ENCODE measurements at regions not wholly inside any gene's neighbourhood (a gene's known extent, or its start where the extent isn't known, plus 50 kb on each side); places are given as distances from the start of the nearest gene placed in this dataset.

- dilution Hi-C loops (cut with MboI; ENCODE audit: extremely low pct_ligation_motif_present, low sequenced_read_pairs), result no loop called here
- BruUV-seq (replicated peaks), result no TSS peak
- Histone ChIP-seq H3K9me3 (replicated peaks; ENCODE audit: control insufficient read depth, insufficient read depth, low read length) (no peaks in the 10 kb centered on the region), H3K79me2 (ENCODE audit: control insufficient read depth, insufficient read depth, low read length) (no peaks in the 10 kb centered on the region), H3K4me1 (ENCODE audit: control insufficient read depth, extremely low read depth, insufficient read depth, low read length) (no peaks in the 10 kb centered on the region), H3K27me3 (ENCODE audit: control insufficient read depth in 2 of 2, insufficient read depth in 2 of 2, low read length in 2 of 2) (peaks cover 7% of the 10 kb centered on the region in 2 experiments), H3K9me1 (replicated peaks; ENCODE audit: control insufficient read depth, extremely low read depth, insufficient read depth, low read length) (no peaks in the 10 kb centered on the region), H2AFZ (ENCODE audit: low read depth, low read length) (no peak overlapping the region), H4K20me1 (replicated peaks; ENCODE audit: control insufficient read depth, extremely low read depth, insufficient read depth, low read length) (no peaks in the 10 kb centered on the region), H3K9ac (replicated peaks; ENCODE audit: extremely low read depth, insufficient read depth, low read length) (no peak overlapping the region), H3K4me2 (ENCODE audit: insufficient read depth, low read length) (no peak overlapping the region), H3K4me3 (replicated peaks in 1 of 3; ENCODE audit: insufficient read depth in 1 of 3, low read depth in 1 of 3, low read length in 3 of 3) (no peak overlapping the region), H3K36me3 (ENCODE audit: control insufficient read depth in 2 of 2, extremely low read depth in 1 of 2, insufficient read depth in 2 of 2, low read length in 2 of 2) (no peaks in the 10 kb centered on the region), H3K27ac (ENCODE audit: insufficient read depth, low read depth, low read length) (no peak overlapping the region)
- DNase-seq (ENCODE audit: low read depth, low spot score), result no peak
- intact Hi-C loops (cut with micrococcal nuclease), result no loop called here
- ChIA-PET POLR2A (no interaction called here), CTCF (no interaction called here)
- FAIRE-seq, result no peak
- no peak for TF ChIP-seq CTCF (IDR thresholded peaks at IDR 0.05; ENCODE audit: extremely low read depth in 1 of 2, insufficient read depth in 1 of 2, low read depth in 1 of 2, low read length in 2 of 2)
- no peak for TF ChIP-seq MYC (IDR thresholded peaks at IDR 0.05; ENCODE audit: low read depth, low read length)
Observed at GRCh38 chr4:37760840-37761239, 65.6 kb upstream of the PGM2 start.

GRCh38 chr4:37759833-37760232, 66.7 kb upstream of the PGM2 start:
- FAIRE-seq, result no peak
- Histone ChIP-seq H3K9me1 (replicated peaks; ENCODE audit: control insufficient read depth, extremely low read depth, insufficient read depth, low read length) (no peaks in the 10 kb centered on the region), H3K4me3 (replicated peaks in 1 of 3; ENCODE audit: insufficient read depth in 1 of 3, low read depth in 1 of 3, low read length in 3 of 3) (no peak overlapping the region), H3K4me2 (ENCODE audit: insufficient read depth, low read length) (no peak overlapping the region), H3K9ac (replicated peaks; ENCODE audit: extremely low read depth, insufficient read depth, low read length) (no peak overlapping the region), H3K79me2 (ENCODE audit: control insufficient read depth, insufficient read depth, low read length) (no peaks in the 10 kb centered on the region), H3K4me1 (ENCODE audit: control insufficient read depth, extremely low read depth, insufficient read depth, low read length) (no peaks in the 10 kb centered on the region), H3K36me3 (ENCODE audit: control insufficient read depth in 2 of 2, extremely low read depth in 1 of 2, insufficient read depth in 2 of 2, low read length in 2 of 2) (no peaks in the 10 kb centered on the region), H3K27me3 (ENCODE audit: control insufficient read depth in 2 of 2, insufficient read depth in 2 of 2, low read length in 2 of 2) (peaks cover 7% of the 10 kb centered on the region in 2 experiments), H2AFZ (ENCODE audit: low read depth, low read length) (no peak overlapping the region), H4K20me1 (replicated peaks; ENCODE audit: control insufficient read depth, extremely low read depth, insufficient read depth, low read length) (no peaks in the 10 kb centered on the region), H3K9me3 (replicated peaks; ENCODE audit: control insufficient read depth, insufficient read depth, low read length) (no peaks in the 10 kb centered on the region), H3K27ac (ENCODE audit: insufficient read depth, low read depth, low read length) (no peak overlapping the region)
- dilution Hi-C loops (cut with MboI; ENCODE audit: extremely low pct_ligation_motif_present, low sequenced_read_pairs) (no loop called here), intact Hi-C loops (cut with micrococcal nuclease) (no loop called here)
- DNase-seq (ENCODE audit: low read depth, low spot score), result no peak
- CTCF ChIA-PET, result no interaction called here
- no TSS peak for BruUV-seq (replicated peaks)
- POLR2A ChIA-PET, result no interaction called here
- TF ChIP-seq JUN (IDR thresholded peaks at IDR 0.05; ENCODE audit: borderline replicate concordance, insufficient read depth, insufficient read length, low read depth) (no peak), FOS (IDR thresholded peaks at IDR 0.05; ENCODE audit: borderline replicate concordance, insufficient read depth, low read length) (no peak), MAX (IDR thresholded peaks at IDR 0.05; ENCODE audit: insufficient read depth, insufficient read length) (no peak), CTCF (IDR thresholded peaks at IDR 0.05; ENCODE audit: extremely low read depth in 1 of 2, insufficient read depth in 1 of 2, low read depth in 1 of 2, low read length in 2 of 2) (no peak), POLR2AphosphoS5 (IDR thresholded peaks at IDR 0.05; ENCODE audit: insufficient read depth, low read depth, low read length) (no peak), MYC (IDR thresholded peaks at IDR 0.05; ENCODE audit: low read depth, low read length) (no peak)

Data from endothelial cell of umbilical vein (primary cell).